HUES6 (cell line): ENCODE measurements at regions not wholly inside any gene's neighbourhood (a gene's known extent, or its start where the extent isn't known, plus 50 kb on each side); places are given as distances from the start of the nearest gene placed in this dataset.

ENCODE experiments used
- H3K27ac ChIP-seq: 2 replicates; pipeline ENCODE4 v1.7.0; 2013; ENCODE audit warnings: low read depth, mild to moderate bottlenecking, low read length, inconsistent platforms
- H3K27me3 ChIP-seq: 2 replicates; pipeline ENCODE4 v1.6.1; 2013; ENCODE audit warnings: low read length; ENCODE audit not compliant: control insufficient read depth, insufficient read depth
- H3K36me3 ChIP-seq: 2 replicates; pipeline ENCODE4 v1.6.1; 2013; ENCODE audit warnings: low read length; ENCODE audit not compliant: control insufficient read depth, insufficient read depth
- H3K4me1 ChIP-seq: 2 replicates; pipeline ENCODE4 v1.6.1; 2013; ENCODE audit warnings: low read length; ENCODE audit not compliant: control insufficient read depth, insufficient read depth
- H3K4me3 ChIP-seq: 2 replicates; pipeline ENCODE4 v1.5.1; 2013; ENCODE audit warnings: low read depth, low read length
- H3K9ac ChIP-seq: one replicate; pipeline ENCODE4 v1.6.1; 2013; ENCODE audit warnings: mild to moderate bottlenecking, low read length
- H3K9me3 ChIP-seq: 2 replicates; pipeline ENCODE4 v1.6.1; 2013; ENCODE audit warnings: low read depth, low read length; ENCODE audit not compliant: control insufficient read depth, insufficient read depth

- H3K27ac ChIP-seq: no peak overlapping the region
- no peaks in the 10 kb centered on the region for H3K4me1 ChIP-seq
- no peaks in the 10 kb centered on the region for H3K27me3 ChIP-seq
- no peak overlapping the region for H3K4me3 ChIP-seq
- no peaks in the 10 kb centered on the region; the same call in 1 of the 2 replicates for H3K9me3 ChIP-seq
- H3K9ac ChIP-seq: no peak overlapping the region
- H3K36me3 ChIP-seq: no peaks in the 10 kb centered on the region
Measured at GRCh38 chr5:51748647-51749046, 365.4 kb downstream of the ISL1 start.
